Stimulated activated CD4-positive, alpha-beta T cell treated with anti-CD3 and anti-CD28 coated beads, Interleukin-2, amount 100 ng/mL, for 4 hours (primary cell): ENCODE measurements at regions not wholly inside any gene's neighbourhood (a gene's known extent, or its start where the extent isn't known, plus 50 kb on each side); places are given as distances from the start of the nearest gene placed in this dataset.
"Not testable (repeated sequence)": the region's sequence is repeated elsewhere in the genome, so short reads cannot be mapped to it uniquely, and the experiment has no call there.

Experiments used
- DNase-seq: peaks from one replicate; pipeline ENCODE4 v3.0.0-alpha.2; 2020; ENCODE audit warnings: low read depth

GRCh38 chr18:76634564-76634963 lies 139.5 kb upstream of the ZNF516 start:
- no peak for DNase-seq

GRCh38 chr18:76633588-76634269 lies 138.7 kb upstream of the ZNF516 start:
- no peak for DNase-seq

- DNase-seq = no peak
These were observed 132.4 kb upstream of the ZNF516 start for GRCh38 chr18:76627444-76627843.

- DNase-seq = no peak
These were observed 131.9 kb upstream of the ZNF516 start for GRCh38 chr18:76626991-76627390.

- no peak for DNase-seq
These were observed 127.6 kb upstream of the ZNF516 start for GRCh38 chr18:76622651-76623050.

DNA sequence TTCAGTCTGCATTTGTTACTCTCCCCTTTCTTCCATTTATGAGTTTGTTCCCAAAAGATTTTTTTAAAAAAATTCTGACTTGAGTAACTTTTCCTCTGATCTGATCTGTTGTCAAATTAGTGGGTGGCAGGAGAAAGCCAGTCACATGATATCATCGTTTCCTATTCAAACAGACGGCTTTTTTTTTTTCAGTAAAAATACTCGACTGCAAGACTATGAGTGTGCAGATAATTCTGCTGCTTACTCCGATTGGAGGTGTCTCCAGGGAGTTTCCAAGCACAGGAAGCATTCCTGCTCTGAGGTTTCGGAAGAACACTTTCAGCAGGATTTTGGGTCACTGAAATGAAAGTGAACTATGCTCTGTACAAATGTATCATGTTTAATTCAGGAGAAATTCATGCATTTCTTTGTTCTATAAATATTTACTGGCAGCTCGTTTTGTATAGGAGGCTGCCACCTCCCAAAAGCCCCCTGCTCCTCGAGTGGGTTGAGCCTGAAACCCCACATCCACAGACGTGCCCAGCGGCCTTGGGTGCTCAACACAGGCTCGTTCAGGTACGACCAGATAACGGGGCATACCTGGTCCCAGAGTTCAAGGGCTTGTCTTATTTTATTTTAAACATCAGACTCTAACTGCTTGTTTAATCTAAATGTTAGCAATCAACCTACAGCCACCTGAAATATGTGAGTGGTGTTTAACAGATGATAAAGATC lies 126.9 kb upstream of the ZNF516 start:
- no peak for DNase-seq

- no peak for DNase-seq
These were observed 126.2 kb upstream of the ZNF516 start for GRCh38 chr18:76621226-76621625.

- DNase-seq = no peak
These were observed 125.5 kb upstream of the ZNF516 start for GRCh38 chr18:76620321-76621170.

DNA sequence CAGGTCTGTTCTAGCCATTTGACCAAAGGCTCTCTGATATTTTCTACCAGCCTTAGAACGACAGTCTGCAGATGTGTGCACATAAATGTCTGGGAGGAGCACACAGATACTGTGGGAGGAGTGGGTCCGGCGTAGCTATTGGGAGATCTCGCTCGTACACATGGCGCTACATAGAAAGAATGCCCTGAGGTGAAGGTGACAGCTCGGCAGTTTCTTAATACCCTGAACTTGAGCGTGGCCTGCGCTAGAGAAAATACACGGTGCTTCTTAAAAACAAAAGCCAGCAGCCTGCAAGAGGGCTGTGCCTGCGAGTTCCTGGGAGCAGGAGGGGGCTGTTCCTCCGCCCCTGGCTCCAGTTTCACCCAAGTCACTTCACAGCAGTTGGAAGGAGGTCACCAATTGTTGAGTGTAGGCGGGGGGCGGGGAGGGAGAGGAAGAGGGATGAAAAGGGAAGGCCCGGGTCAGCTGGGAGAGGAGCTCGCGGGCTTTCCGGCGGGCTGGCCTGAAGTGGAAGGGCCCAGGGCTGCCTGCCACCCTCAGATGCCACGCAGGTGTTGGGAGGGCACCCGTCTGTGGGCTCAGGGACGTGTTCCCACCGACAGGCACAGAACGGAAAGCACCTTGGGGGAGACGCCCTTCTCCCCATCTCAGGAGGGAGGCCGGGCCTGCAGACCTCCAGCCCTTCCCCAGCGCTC lies 124.7 kb upstream of the ZNF516 start:
- DNase-seq = no peak

- no peak for DNase-seq
These were observed 124.2 kb upstream of the ZNF516 start for GRCh38 chr18:76619261-76619620.

- no peak for DNase-seq
These were observed 123.7 kb upstream of the ZNF516 start for GRCh38 chr18:76618721-76619120.

- DNase-seq = no peak
These were observed 121.3 kb upstream of the ZNF516 start for GRCh38 chr18:76616373-76616772.

DNA sequence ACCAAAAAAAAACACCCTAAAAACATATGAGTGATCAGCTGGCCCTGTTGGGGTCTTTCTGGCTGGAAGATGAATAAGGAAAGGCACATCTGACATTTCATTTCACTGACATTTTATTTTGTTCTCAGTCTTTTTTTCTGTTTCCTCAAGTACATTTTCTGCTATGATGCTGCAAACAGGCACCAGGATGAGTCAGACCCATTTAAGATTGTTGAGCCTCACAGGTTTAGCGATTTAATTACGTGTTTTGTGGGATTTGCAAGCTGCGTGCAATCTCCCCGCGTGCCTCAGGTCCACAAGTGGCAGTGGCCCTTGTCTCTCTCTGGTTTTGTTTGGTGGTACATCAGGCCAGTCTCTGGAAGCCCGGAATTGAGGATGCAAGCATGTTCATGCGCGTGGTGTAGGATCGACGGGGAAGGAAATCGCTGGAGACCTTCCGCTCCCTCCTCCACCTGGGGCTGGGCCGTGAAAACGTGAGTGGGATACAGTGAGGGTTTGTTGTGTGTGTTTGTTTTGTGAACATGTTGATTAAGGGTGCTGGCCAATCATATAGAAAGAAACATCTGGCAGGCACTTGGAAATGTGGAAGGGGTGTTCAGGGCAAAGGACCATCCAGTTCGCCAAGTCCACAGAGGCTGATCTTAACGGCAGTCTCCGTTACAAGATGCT lies 120.2 kb upstream of the ZNF516 start:
- no peak for DNase-seq

GRCh38 chr18:76613755-76614120 lies 118.7 kb upstream of the ZNF516 start:
- no peak for DNase-seq

GRCh38 chr18:76613053-76613754 lies 118.2 kb upstream of the ZNF516 start:
- DNase-seq = no peak

- not testable (repeated sequence) for DNase-seq
These were observed 116.7 kb upstream of the ZNF516 start for GRCh38 chr18:76611750-76612045.

GRCh38 chr18:76610933-76611749 lies 116.1 kb upstream of the ZNF516 start:
- DNase-seq = no peak

DNA sequence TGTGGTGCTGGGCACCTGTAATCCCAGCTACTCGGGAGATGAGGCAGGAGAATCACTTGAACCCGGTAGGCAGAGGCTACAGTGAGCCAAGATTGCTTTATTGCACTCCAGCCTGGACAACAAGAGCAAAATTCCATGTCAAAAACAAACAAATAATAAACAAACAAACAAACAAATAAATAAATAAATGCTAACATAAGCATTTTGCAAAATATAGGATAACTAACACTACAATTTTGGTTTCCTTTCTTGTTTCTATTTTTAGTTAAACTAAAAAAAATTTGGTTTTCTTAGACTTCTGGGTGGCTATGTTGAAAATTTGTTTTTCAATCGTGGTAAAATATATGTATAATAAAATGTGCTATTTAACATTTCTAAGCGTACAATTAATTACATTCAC lies 115.0 kb upstream of the ZNF516 start:
- DNase-seq = no peak

DNA sequence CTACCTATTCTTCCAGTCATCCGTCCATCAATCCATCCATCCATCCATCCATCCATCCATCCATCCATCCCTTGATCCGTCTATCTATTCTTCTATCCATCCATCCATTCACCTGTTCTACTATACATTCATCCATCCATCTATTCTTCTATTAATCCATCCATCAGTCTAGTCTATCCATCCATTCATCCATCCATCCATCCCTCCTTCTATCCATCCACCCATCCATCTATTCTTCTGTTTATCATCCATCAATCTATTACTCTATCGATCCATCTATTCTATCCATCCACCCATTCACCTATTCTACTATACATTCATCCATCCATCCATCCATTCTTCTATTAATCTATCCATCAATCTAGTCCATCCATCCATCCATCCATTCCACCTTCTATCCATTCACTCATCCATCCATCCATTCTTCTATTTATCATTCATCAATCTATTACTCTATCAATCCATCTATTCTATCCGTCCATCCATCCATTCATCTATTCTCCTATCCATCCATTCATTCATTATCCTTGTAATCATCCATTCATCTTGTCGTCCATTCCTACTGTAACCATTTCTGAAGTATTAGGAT lies 110.4 kb upstream of the ZNF516 start:
- DNase-seq = no peak

DNA sequence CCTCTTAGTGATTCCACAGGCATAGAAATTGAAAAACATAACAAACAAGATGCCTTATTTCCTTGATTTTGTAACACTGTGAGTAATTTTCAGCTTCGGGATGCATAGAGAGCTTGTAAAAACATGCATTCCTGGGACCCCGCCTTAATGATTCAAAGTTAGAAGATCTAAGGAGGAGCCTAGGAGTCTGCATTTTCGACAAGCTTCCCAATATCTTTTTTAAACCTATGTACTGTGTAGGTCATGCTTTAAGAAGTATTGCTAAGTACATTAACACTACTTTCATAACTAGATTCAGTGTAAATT lies 109.8 kb upstream of the ZNF516 start:
- DNase-seq = no peak
